ENCODE measurements at regions not wholly inside any gene's neighbourhood (a gene's known extent, or its start where the extent isn't known, plus 50 kb on each side); places are given as distances from the start of the nearest gene placed in this dataset.

DNA sequence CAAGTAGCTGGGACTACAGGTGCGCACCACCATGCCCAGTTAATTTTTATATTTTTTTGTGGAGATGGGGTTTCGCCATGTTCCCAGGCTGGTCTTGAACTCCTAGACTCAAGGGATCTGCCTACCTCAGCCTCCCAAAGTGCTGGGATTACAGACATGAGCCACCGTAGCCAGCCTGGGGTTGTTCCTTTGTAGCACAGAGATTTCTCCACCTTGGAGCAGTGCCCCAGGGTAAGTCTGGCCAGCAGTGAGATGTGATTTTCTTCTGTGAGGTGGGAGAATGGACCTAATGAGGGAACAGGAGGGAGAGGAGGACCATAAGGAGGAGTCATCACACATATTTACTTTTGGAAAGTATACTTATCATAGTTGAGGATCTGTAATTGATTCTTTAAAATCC, 61.1 kb upstream of the GADD45A start:
- no peaks in the 10 kb centered on the region for H3K36me3 Mint-ChIP-seq (ENCODE audit: low read depth)
- POLR2A ChIA-PET = no interaction called here
- peaks cover 13% of the 10 kb centered on the region for H3K27me3 Mint-ChIP-seq
- CTCF ChIA-PET = no interaction called here
- TF ChIP-seq, protein P1, sequence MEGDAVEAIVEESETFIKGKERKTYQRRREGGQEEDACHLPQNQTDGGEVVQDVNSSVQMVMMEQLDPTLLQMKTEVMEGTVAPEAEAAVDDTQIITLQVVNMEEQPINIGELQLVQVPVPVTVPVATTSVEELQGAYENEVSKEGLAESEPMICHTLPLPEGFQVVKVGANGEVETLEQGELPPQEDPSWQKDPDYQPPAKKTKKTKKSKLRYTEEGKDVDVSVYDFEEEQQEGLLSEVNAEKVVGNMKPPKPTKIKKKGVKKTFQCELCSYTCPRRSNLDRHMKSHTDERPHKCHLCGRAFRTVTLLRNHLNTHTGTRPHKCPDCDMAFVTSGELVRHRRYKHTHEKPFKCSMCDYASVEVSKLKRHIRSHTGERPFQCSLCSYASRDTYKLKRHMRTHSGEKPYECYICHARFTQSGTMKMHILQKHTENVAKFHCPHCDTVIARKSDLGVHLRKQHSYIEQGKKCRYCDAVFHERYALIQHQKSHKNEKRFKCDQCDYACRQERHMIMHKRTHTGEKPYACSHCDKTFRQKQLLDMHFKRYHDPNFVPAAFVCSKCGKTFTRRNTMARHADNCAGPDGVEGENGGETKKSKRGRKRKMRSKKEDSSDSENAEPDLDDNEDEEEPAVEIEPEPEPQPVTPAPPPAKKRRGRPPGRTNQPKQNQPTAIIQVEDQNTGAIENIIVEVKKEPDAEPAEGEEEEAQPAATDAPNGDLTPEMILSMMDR (IDR thresholded peaks at IDR 0.05) = no peak
- intact Hi-C loops (cut with micrococcal nuclease) = no loop called here
- H3K4me1 Mint-ChIP-seq = no peaks in the 10 kb centered on the region
- no peak for ATAC-seq (ENCODE audit: low read depth)
- no peaks in the 10 kb centered on the region for H3K9me3 Mint-ChIP-seq
- no peak overlapping the region for H3K27ac Mint-ChIP-seq
- no peak for DNase-seq
- no peak overlapping the region for H3K4me3 Mint-ChIP-seq

DNA sequence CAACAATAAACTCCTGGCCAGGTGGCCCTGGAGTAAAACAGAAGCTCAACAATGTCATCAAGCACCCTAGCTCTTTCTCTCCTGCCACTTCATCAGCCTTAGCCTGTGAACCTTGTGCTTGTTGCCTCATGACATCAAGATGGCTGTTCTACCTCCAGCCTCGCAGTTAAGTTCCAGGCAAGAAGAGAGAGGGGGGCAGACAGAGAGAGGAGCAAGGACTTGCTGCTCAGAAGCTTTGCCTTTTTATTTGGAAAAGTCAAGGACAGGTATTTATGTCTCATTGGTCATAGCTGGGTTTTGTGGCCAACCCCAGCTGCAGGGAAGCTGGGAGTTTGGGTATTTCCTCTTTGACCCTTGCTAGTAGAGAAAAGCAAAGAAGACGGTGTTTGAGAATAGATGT, 60.3 kb upstream of the GADD45A start:
- intact Hi-C loops (cut with micrococcal nuclease) = no loop called here
- Mint-ChIP-seq H3K4me3 (no peak overlapping the region), H3K27me3 (peaks cover 13% of the 10 kb centered on the region), H3K4me1 (no peaks in the 10 kb centered on the region), H3K9me3 (no peaks in the 10 kb centered on the region), H3K36me3 (ENCODE audit: low read depth) (no peaks in the 10 kb centered on the region), H3K27ac (no peak overlapping the region)
- TF ChIP-seq, protein P1 (IDR thresholded peaks at IDR 0.05) = no peak
- ChIA-PET CTCF (no interaction called here), POLR2A (no interaction called here)
- no peak for DNase-seq
- no peak for ATAC-seq (ENCODE audit: low read depth)

DNA sequence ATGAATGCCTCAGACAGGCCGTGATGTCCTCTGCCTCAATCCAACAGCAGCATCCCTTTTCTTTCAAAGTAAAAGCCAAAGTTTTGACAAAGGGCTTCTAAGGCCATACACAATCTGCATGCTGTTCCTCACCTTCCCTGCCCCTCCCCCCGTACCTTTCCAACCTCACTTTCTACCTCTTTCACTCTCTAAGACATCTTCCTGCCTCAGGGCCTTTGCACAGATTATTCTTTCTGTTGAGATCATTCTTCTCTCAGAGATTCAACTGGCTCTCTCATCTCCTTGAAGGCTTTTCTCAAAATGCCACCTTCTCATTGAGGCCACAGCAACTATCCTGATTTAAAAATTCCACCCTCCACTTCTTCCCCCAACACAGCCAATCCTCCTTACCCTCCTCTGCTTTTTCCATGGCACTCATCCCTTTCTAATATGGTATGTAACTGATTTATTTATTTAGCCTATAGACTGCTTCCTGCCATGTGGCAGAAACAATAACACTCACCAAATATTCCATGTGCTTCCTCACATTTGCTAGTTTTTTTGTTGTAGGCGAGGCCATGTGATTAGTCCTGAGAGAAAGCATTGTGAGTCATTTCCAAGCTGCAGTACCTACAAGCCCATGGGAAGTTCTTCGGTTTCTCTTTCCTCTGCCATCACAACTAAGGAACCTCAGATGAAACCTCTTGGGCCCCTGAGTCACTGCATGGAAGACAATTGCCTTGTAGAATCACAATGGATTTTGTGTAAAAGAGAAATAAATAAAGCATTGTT, 58.7 kb upstream of the GADD45A start:
- no peaks in the 10 kb centered on the region for H3K9me3 Mint-ChIP-seq

DNA sequence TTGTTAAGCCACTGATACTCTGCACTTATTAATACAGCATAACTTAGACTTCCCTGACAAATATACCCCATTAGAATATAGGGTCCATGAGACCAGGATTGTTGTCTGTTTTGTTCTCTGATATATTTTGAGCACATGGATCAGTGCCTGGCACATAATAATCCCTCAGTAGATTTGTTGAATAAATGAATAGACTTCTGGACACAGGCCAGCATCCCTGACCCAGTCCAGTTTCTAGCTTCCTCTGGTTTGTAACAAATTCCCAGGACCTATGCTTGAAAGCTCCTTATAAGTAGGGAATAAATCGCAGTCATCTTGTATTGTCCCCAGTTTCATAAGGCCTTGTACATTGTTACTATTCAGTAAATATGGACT, 58.2 kb upstream of the GADD45A start:
- Mint-ChIP-seq H3K27ac (no peak overlapping the region), H3K9me3 (no peaks in the 10 kb centered on the region), H3K36me3 (ENCODE audit: low read depth) (no peaks in the 10 kb centered on the region), H3K27me3 (peaks cover 11% of the 10 kb centered on the region), H3K4me3 (no peak overlapping the region), H3K4me1 (no peaks in the 10 kb centered on the region)
- DNase-seq (no peak), ATAC-seq (ENCODE audit: low read depth) (no peak)
- ChIA-PET POLR2A (no interaction called here), CTCF (no interaction called here)
- TF ChIP-seq, protein P1 (IDR thresholded peaks at IDR 0.05) = no peak
- intact Hi-C loops (cut with micrococcal nuclease) = no loop called here

More for the DNA sequence above, 58.7 kb upstream of the GADD45A start:
- intact Hi-C loops (cut with micrococcal nuclease) = no loop called here
- no peak for DNase-seq
- CTCF ChIA-PET = no interaction called here
- H3K27me3 Mint-ChIP-seq = peaks cover 11% of the 10 kb centered on the region
- TF ChIP-seq, protein P1 (IDR thresholded peaks at IDR 0.05) = no peak
- H3K4me3 Mint-ChIP-seq = no peak overlapping the region
- POLR2A ChIA-PET = no interaction called here
- ATAC-seq (ENCODE audit: low read depth) = no peak
- no peaks in the 10 kb centered on the region for H3K36me3 Mint-ChIP-seq (ENCODE audit: low read depth)
- H3K4me1 Mint-ChIP-seq = no peaks in the 10 kb centered on the region
- no peak overlapping the region for H3K27ac Mint-ChIP-seq

DNA sequence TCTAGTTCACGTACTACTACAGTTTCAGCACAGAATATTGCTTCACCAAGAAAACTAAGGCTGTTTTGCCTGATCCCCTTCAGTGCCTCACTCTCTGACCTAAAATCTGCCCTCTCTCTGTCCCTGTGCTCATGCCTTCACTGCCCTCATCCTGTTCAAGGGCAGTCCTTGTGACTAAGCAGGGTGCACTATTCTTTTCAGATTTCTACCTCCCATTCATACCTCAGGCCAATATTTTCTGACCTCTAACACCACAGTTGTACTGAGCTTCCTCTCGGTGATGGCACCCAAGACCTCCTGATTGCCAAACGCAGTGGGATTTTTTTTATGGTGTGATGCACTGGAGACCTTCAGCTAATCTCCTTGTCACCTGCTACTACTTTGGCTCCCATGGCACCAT, 57.7 kb upstream of the GADD45A start:
- intact Hi-C loops (cut with micrococcal nuclease) = no loop called here
- peaks cover 11% of the 10 kb centered on the region for H3K27me3 Mint-ChIP-seq
- TF ChIP-seq, protein P1 (IDR thresholded peaks at IDR 0.05) = no peak
- no peak overlapping the region for H3K27ac Mint-ChIP-seq
- ATAC-seq (ENCODE audit: low read depth) = no peak
- POLR2A ChIA-PET = no interaction called here
- CTCF ChIA-PET = no interaction called here
- H3K4me3 Mint-ChIP-seq = no peak overlapping the region
- H3K36me3 Mint-ChIP-seq (ENCODE audit: low read depth) = no peaks in the 10 kb centered on the region
- no peaks in the 10 kb centered on the region for H3K4me1 Mint-ChIP-seq
- H3K9me3 Mint-ChIP-seq = no peaks in the 10 kb centered on the region
- no peak for DNase-seq

Measured in activated B cell treated with CpG ODN at 0.5 μM for 24 hours (primary cell).